H1 (cell line): ENCODE measurements at regions not wholly inside any gene's neighbourhood (a gene's known extent, or its start where the extent isn't known, plus 50 kb on each side); places are given as distances from the start of the nearest gene placed in this dataset.

Experiments used
- CTCF ChIA-PET: fragments of 300-600 bp; sonication (Branson Sonifier 250); formaldehyde crosslinking; loops from one replicate; lab custom pipeline; 2021; ENCODE audit not compliant: partially characterized antibody; lab: Charles Lee
- POLR2A ChIA-PET: fragments of 300-600 bp; sonication (Branson Sonifier 250); formaldehyde crosslinking; loops from one replicate; lab custom pipeline; 2021; ENCODE audit warnings: inconsistent platforms; ENCODE audit not compliant: partially characterized antibody; lab: Charles Lee
- DNase-seq, 2 experiments: peaks; one replicate each; pipeline versions ENCODE4 v3.0.0 to v3.0.0-alpha.2; 2010 to 2022; ENCODE audit warnings: low spot score in 2 of 2, low read depth in 1 of 2, mixed read lengths in 1 of 2
- FAIRE-seq: peaks from 2 replicates; lab custom pipeline; 2011; peaks lifted over from hg19 to GRCh38; lab: Jason Lieb, UNC
- H2AFZ ChIP-seq: 2 replicates; pipeline ENCODE4 v1.8.1; 2012; ENCODE audit warnings: low read length, inconsistent platforms
- H2AK5ac ChIP-seq: 2 replicates; pipeline ENCODE4 v1.6.1; 2013; ENCODE audit warnings: low read depth, low read length
- H2BK120ac ChIP-seq: replicated peaks from 2 replicates; pipeline ENCODE3; 2013; ENCODE audit warnings: low read depth, low read length, inconsistent platforms
- H2BK12ac ChIP-seq: 2 replicates; pipeline ENCODE4 v1.6.1; 2013; ENCODE audit warnings: low read depth, low read length
- H2BK15ac ChIP-seq: 2 replicates; pipeline ENCODE4 v1.6.1; 2013; ENCODE audit warnings: low read length
- H2BK20ac ChIP-seq: 2 replicates; pipeline ENCODE4 v1.6.1; 2013; ENCODE audit warnings: low read length
- H2BK5ac ChIP-seq: 2 replicates; pipeline ENCODE4 v1.6.1; 2013; ENCODE audit warnings: low read depth, low read length
- H3K14ac ChIP-seq: 2 replicates; pipeline ENCODE4 v1.6.1; 2013; ENCODE audit warnings: inconsistent platforms; ENCODE audit not compliant: insufficient read length
- H3K18ac ChIP-seq: 2 replicates; pipeline ENCODE4 v1.6.1; 2013; ENCODE audit warnings: low read length; ENCODE audit errors: extremely low read depth
- H3K23ac ChIP-seq: 2 replicates; pipeline ENCODE4 v1.6.1; 2013; ENCODE audit warnings: inconsistent platforms; ENCODE audit not compliant: insufficient read length
- H3K23me2 ChIP-seq: 2 replicates; pipeline ENCODE4 v1.6.1; 2013; ENCODE audit warnings: low read depth, low read length
- H3K27ac ChIP-seq: 2 replicates; pipeline ENCODE4 v1.6.1; 2011; ENCODE audit warnings: low read depth, low read length, inconsistent platforms
- H3K27me3 ChIP-seq, 4 experiments: replicated peaks in 1 of 4; 1 replicate in 1 of 4; 2 replicates in 3 of 4; pipeline versions ENCODE4 v1.6.1 to v1.8.1; 2011 to 2013; ENCODE audit warnings: low read length in 3 of 4, mild to moderate bottlenecking in 3 of 4, inconsistent platforms in 2 of 4, mixed read lengths in 2 of 4, moderate library complexity in 1 of 4; ENCODE audit not compliant: control insufficient read depth in 3 of 4, insufficient read depth in 3 of 4; ENCODE audit errors: extremely low read depth in 1 of 4
- H3K36me3 ChIP-seq, 4 experiments: 2 replicates each; pipeline versions ENCODE4 v1.6.1 to v1.8.1; 2011 to 2013; ENCODE audit warnings: mild to moderate bottlenecking in 4 of 4, low read length in 3 of 4, moderate library complexity in 2 of 4, control low read depth in 1 of 4, inconsistent platforms in 1 of 4; ENCODE audit not compliant: insufficient read depth in 4 of 4, control insufficient read depth in 2 of 4
- H3K4ac ChIP-seq: replicated peaks from 2 replicates; pipeline ENCODE3; 2013; ENCODE audit warnings: low read length, low read depth, mixed read lengths, inconsistent platforms; ENCODE audit not compliant: insufficient read length
- H3K4me1 ChIP-seq, 4 experiments: replicated peaks in 1 of 4; 1 replicate in 1 of 4; 2 replicates in 3 of 4; pipeline versions ENCODE4 v1.6.1 to v1.8.1; 2011 to 2013; ENCODE audit warnings: low read length in 3 of 4, inconsistent platforms in 2 of 4, mixed read lengths in 1 of 4; ENCODE audit not compliant: insufficient read depth in 4 of 4, control insufficient read depth in 3 of 4
- H3K4me2 ChIP-seq, 2 experiments: 2 replicates each; pipeline versions ENCODE4 v1.6.1 to v1.8.1; 2011 to 2013; ENCODE audit warnings: low read depth in 2 of 2, low read length in 2 of 2, control low read depth in 1 of 2, inconsistent platforms in 1 of 2, mild to moderate bottlenecking in 1 of 2; ENCODE audit not compliant: insufficient read depth in 1 of 2
- H3K4me3 ChIP-seq, 4 experiments: fragments of 200-600, 300-600 bp in 1 of 4; sonication (generic), shearing (Covaris generic), sonication (Bioruptor Twin) in 1 of 4; 2 replicates each; pipeline versions ENCODE4 v1.5.1 to v1.8.1; 2011 to 2016; ENCODE audit warnings: low read length in 4 of 4, low read depth in 3 of 4, control low read depth in 2 of 4, inconsistent platforms in 2 of 4, mild to moderate bottlenecking in 2 of 4, mixed read lengths in 1 of 4, moderate library complexity in 1 of 4; ENCODE audit not compliant: insufficient read depth in 2 of 4; ENCODE audit errors: extremely low read depth in 1 of 4
- H3K56ac ChIP-seq: replicated peaks from 2 replicates; pipeline ENCODE3; 2013; ENCODE audit warnings: low read depth, mild to moderate bottlenecking, mixed read lengths, low read length, inconsistent platforms; ENCODE audit not compliant: insufficient read length
- H3K79me1 ChIP-seq: 2 replicates; pipeline ENCODE4 v1.6.1; 2013; ENCODE audit warnings: low read depth, low read length, control low read depth
- H3K79me2 ChIP-seq, 2 experiments: 2 replicates each; pipeline versions ENCODE4 v1.6.1 to v1.8.1; 2012 to 2013; ENCODE audit warnings: low read length in 2 of 2, mild to moderate bottlenecking in 2 of 2, inconsistent platforms in 1 of 2; ENCODE audit not compliant: insufficient read depth in 2 of 2, control insufficient read depth in 1 of 2
- H3K9ac ChIP-seq, 4 experiments: replicated peaks in 1 of 4; 1 replicate in 1 of 4; 2 replicates in 3 of 4; pipeline versions ENCODE4 v1.6.1 to v1.8.1; 2011 to 2013; ENCODE audit warnings: low read depth in 3 of 4, low read length in 3 of 4, control low read depth in 2 of 4, mild to moderate bottlenecking in 2 of 4, moderate library complexity in 2 of 4, inconsistent platforms in 1 of 4; ENCODE audit errors: extremely low read depth in 1 of 4
- H3K9me3 ChIP-seq, 2 experiments: 2 replicates each; pipeline versions ENCODE4 v1.6.1 to v1.8.1; 2012 to 2013; ENCODE audit warnings: mild to moderate bottlenecking in 2 of 2, moderate library complexity in 2 of 2, control low read depth in 1 of 2, inconsistent platforms in 1 of 2, low read depth in 1 of 2, low read length in 1 of 2, mixed read lengths in 1 of 2; ENCODE audit not compliant: insufficient read depth in 2 of 2
- H4K20me1 ChIP-seq, 2 experiments: replicated peaks in 1 of 2; 2 replicates each; pipeline versions ENCODE3 to v1.8.1; 2011 to 2013; ENCODE audit warnings: inconsistent platforms in 2 of 2, low read length in 2 of 2, mild to moderate bottlenecking in 1 of 2; ENCODE audit not compliant: insufficient read depth in 2 of 2, control insufficient read depth in 1 of 2
- H4K5ac ChIP-seq: 2 replicates; pipeline ENCODE4 v1.6.1; 2013; ENCODE audit warnings: low read length, low read depth, mixed read lengths, inconsistent platforms; ENCODE audit not compliant: insufficient read length
- H4K8ac ChIP-seq: 2 replicates; pipeline ENCODE4 v1.8.0; 2013; ENCODE audit warnings: mild to moderate bottlenecking, moderate library complexity, low read length, inconsistent platforms; ENCODE audit not compliant: insufficient read depth; ENCODE audit errors: extremely low read depth
- H4K91ac ChIP-seq: replicated peaks from 2 replicates; pipeline ENCODE3; 2013; ENCODE audit warnings: low read length, mixed read lengths, inconsistent platforms; ENCODE audit not compliant: insufficient read length
- SIRT6 ChIP-seq: IDR thresholded peaks from one replicate; pipeline ENCODE4 v1.7.1; 2012; ENCODE audit warnings: low read length, inconsistent platforms
- WGBS, 2 experiments: shearing (Covaris generic) in 1 of 2; methylation state at CpG; one replicate each; pipeline versions ENCODE4 v1.1.6 to v1.1.7; 2013 to 2015; ENCODE audit warnings: low lambda C conversion rate in 2 of 2, mixed read lengths in 2 of 2, inconsistent platforms in 1 of 2, low coverage in 1 of 2, missing lambda C conversion rate in 1 of 2; ENCODE audit not compliant: insufficient replicate concordance in 2 of 2, insufficient coverage in 1 of 2, insufficient read length in 1 of 2; ENCODE audit errors: extremely low coverage in 1 of 2, missing lambda C conversion rate in 1 of 2; 5-methylcytosine and 5-hydroxymethylcytosine counted together

DNA sequence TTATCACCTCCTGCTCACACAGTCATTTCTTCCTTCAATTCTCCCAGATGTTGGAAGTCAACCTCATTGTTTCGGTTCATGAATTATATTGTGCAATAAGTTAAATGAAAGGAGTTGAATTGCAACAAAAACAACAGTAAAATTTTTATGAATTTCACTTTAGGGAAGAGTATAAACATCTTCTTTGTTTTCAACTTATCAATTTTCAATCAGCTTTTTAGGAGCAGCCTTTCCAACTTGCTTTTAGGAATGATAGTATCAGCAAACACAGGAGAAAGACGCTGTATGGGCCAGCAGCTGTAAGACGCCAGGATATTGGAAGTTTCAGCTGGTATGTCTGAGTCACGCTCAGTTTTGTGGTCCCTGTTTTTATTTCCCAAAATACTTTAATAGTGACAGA lies 132.5 kb upstream of the ARGLU1 start:
- Histone ChIP-seq H3K36me3 (no peaks in the 10 kb centered on the region), H3K27ac (no peak overlapping the region), H3K9ac (no peak overlapping the region), H4K5ac (no peak overlapping the region), H2BK15ac (no peak overlapping the region), H3K14ac (no peak overlapping the region), H3K23ac (no peak overlapping the region), H4K91ac (no peak overlapping the region), H3K79me1 (no peaks in the 10 kb centered on the region), H2AK5ac (no peak overlapping the region), H3K18ac (no peak overlapping the region), H3K4ac (no peak overlapping the region), H3K79me2 (no peaks in the 10 kb centered on the region), H2BK120ac (no peak overlapping the region), H2BK12ac (no peak overlapping the region), H3K56ac (no peak overlapping the region), H2AFZ (no peak overlapping the region), H4K8ac (no peak overlapping the region), H3K4me2 (no peak overlapping the region), H3K9me3 (no peaks in the 10 kb centered on the region), H3K4me3 (no peak overlapping the region), H3K23me2 (no peaks in the 10 kb centered on the region), H2BK5ac (no peak overlapping the region), H2BK20ac (no peak overlapping the region), H3K27me3 (peaks cover 0 to 2% (median 0%) of the 10 kb centered on the region in 4 experiments; a peak in 1 of 7 replicates), H3K4me1 (no peaks in the 10 kb centered on the region), H4K20me1 (no peaks in the 10 kb centered on the region)
- FAIRE-seq (no peak), DNase-seq (no peak)
- 92% methylated on average over 4 of the region's 4 CpGs; no CpG with 5 or more reads in 1 of the 2 experiments for WGBS, 2 experiments
- CTCF ChIA-PET = no interaction called here
- POLR2A ChIA-PET = no interaction called here
- no peak for TF ChIP-seq SIRT6
